GM12878 (cell line): ENCODE measurements at regions not wholly inside any gene's neighbourhood (a gene's known extent, or its start where the extent isn't known, plus 50 kb on each side); places are given as distances from the start of the nearest gene placed in this dataset.

ENCODE experiments used
- ATAC-seq: fragments of 200-7000 bp; cut with Tn5 transposase; 3 replicates; pipeline ENCODE4 v1.9.1; 2020; ENCODE audit warnings: mild to moderate bottlenecking, moderate library complexity
- BruUV-seq: library from RNA; stranded (reverse); fragments of 400-500 nt; replicated peaks from 2 replicates; lab custom pipeline; 2021; lab: Mats Ljungman, UMichigan
- CTCF ChIA-PET: fragments of 300-600 bp; sonication (Branson Sonifier 250); formaldehyde crosslinking; extraction: SDS; loops from one replicate; lab custom pipeline; 2021; ENCODE audit warnings: inconsistent platforms; lab: Yijun Ruan, JAX
- POLR2A ChIA-PET: fragments of 350-600 bp; formaldehyde crosslinking; extraction: SDS; loops from one replicate; lab custom pipeline; 2021; ENCODE audit warnings: inconsistent platforms; lab: Charles Lee
- RAD21 ChIA-PET: fragments of 300-600 bp; sonication (Branson Sonifier 250); formaldehyde crosslinking; loops from one replicate; lab custom pipeline; 2023; ENCODE audit warnings: antibody characterized with exemption; ENCODE audit not compliant: unreplicated experiment; lab: Charles Lee
- SMC1A ChIA-PET: fragments of 300-600 bp; sonication (Branson Sonifier 250); formaldehyde crosslinking; loops from one replicate; lab custom pipeline; 2023; ENCODE audit not compliant: unreplicated experiment, uncharacterized antibody; lab: Charles Lee
- DNase-seq: peaks from one replicate; pipeline ENCODE4 v3.0.0-alpha.2; 2011; ENCODE audit warnings: low read depth, low spot score
- FAIRE-seq: peaks from 3 replicates; lab custom pipeline; 2011; peaks lifted over from hg19 to GRCh38; lab: Jason Lieb, UNC
- H2AFZ ChIP-seq: 2 replicates; pipeline ENCODE4 v1.6.0; 2011; ENCODE audit warnings: low read depth, low read length, control low read depth; ENCODE audit not compliant: control insufficient read depth
- H3K27ac ChIP-seq: 2 replicates; pipeline ENCODE4 v1.5.1; 2011; ENCODE audit warnings: control low read depth; ENCODE audit not compliant: control insufficient read depth, insufficient read depth
- H3K27me3 ChIP-seq, 2 experiments: replicated peaks in 1 of 2; 2 replicates each; pipeline versions ENCODE4 v1.6.0 to v1.6.1; 2011; ENCODE audit warnings: low read length in 1 of 2; ENCODE audit not compliant: control insufficient read depth in 2 of 2, insufficient read depth in 2 of 2
- H3K36me3 ChIP-seq, 2 experiments: 2 replicates each; pipeline ENCODE4 v1.5.1; 2011; ENCODE audit warnings: low read length in 1 of 2; ENCODE audit not compliant: control insufficient read depth in 2 of 2, insufficient read depth in 2 of 2
- H3K4me1 ChIP-seq: 2 replicates; pipeline ENCODE4 v1.6.1; 2011; ENCODE audit warnings: mild to moderate bottlenecking, low read length, moderate library complexity, mixed read lengths; ENCODE audit not compliant: control insufficient read depth, insufficient read depth
- H3K4me2 ChIP-seq: 2 replicates; pipeline ENCODE4 v1.6.0; 2011; ENCODE audit warnings: control low read depth; ENCODE audit not compliant: control insufficient read depth, insufficient read depth
- H3K4me3 ChIP-seq: fragments of 200-600 bp; sonication (generic); 2 replicates; pipeline ENCODE4 v1.5.1; 2016
- H3K79me2 ChIP-seq: 2 replicates; pipeline ENCODE4 v1.6.0; 2011; ENCODE audit warnings: low read length; ENCODE audit not compliant: control insufficient read depth, insufficient read depth
- H3K9ac ChIP-seq: 2 replicates; pipeline ENCODE4 v1.8.0; 2011; ENCODE audit warnings: low read length, control low read depth, mixed read lengths; ENCODE audit not compliant: control insufficient read depth, insufficient read depth
- H3K9me3 ChIP-seq: replicated peaks from 3 replicates; pipeline ENCODE4 v1.5.1; 2011; ENCODE audit warnings: mild to moderate bottlenecking, low read length; ENCODE audit not compliant: control insufficient read depth, insufficient read depth
- H4K20me1 ChIP-seq: 2 replicates; pipeline ENCODE4 v1.6.0; 2011; ENCODE audit not compliant: control insufficient read depth, insufficient read depth
- EED ChIP-seq: sonication (generic); IDR thresholded peaks from 2 replicates; pipeline ENCODE4 v1.6.1; 2016; ENCODE audit warnings: antibody characterized with exemption, low read depth
- SP1 ChIP-seq: IDR thresholded peaks from one replicate; pipeline ENCODE4 v1.6.1; 2011; ENCODE audit warnings: low read depth, low read length
- SRF ChIP-seq, 2 experiments: IDR thresholded peaks; 2 replicates each; pipeline ENCODE4 v1.6.1; 2011; ENCODE audit warnings: low read depth in 2 of 2, low read length in 2 of 2, mild to moderate bottlenecking in 1 of 2, moderate library complexity in 1 of 2
- WRNIP1 ChIP-seq: IDR thresholded peaks from 2 replicates; pipeline ENCODE4 v1.6.1; 2011; ENCODE audit warnings: low read depth, low read length, improper control_type of control experiment, borderline replicate concordance
- WGBS: methylation state at CpG from one replicate; pipeline ENCODE4 v1.1.6; 2016; ENCODE audit warnings: low lambda C conversion rate; ENCODE audit not compliant: insufficient replicate concordance, insufficient coverage; ENCODE audit errors: missing lambda C conversion rate; 5-methylcytosine and 5-hydroxymethylcytosine counted together
- in situ Hi-C: fragments of 300-500 bp; cut with MboI; formaldehyde crosslinking; loops from 9 replicates; pipeline ENCODE4 v1.14.3; 2018; ENCODE audit warnings: mixed read lengths
- intact Hi-C: fragments of 100-400 bp; cut with micrococcal nuclease; formaldehyde crosslinking; loops from one replicate; pipeline ENCODE4 v1.14.2; 2022; ENCODE audit not compliant: unreplicated experiment
- TF ChIP-seq, protein P1 (sequence below): IDR thresholded peaks from 2 replicates; pipeline ENCODE4 v1.6.1; 2012; ENCODE audit warnings: low read depth, low read length, improper control_type of control experiment
- TF ChIP-seq, protein P2 (sequence below): IDR thresholded peaks from 2 replicates; pipeline ENCODE4 v1.6.1; 2012; ENCODE audit warnings: low read depth, low read length, improper control_type of control experiment
- TF ChIP-seq, protein P3 (sequence below): IDR thresholded peaks from 2 replicates; pipeline ENCODE4 v1.6.1; 2011; ENCODE audit warnings: borderline replicate concordance, low read depth, mild to moderate bottlenecking, moderate library complexity, low read length; ENCODE audit not compliant: insufficient read depth, poor library complexity, severe bottlenecking
- TF ChIP-seq, protein P4 (sequence below): fragments of 450-650 bp; IDR thresholded peaks from 2 replicates; pipeline ENCODE4 v1.6.1; 2017; ENCODE audit warnings: borderline replicate concordance
- TF ChIP-seq, protein P5 (sequence below): IDR thresholded peaks from 2 replicates; pipeline ENCODE4 v1.6.1; 2011; ENCODE audit warnings: low read depth, mild to moderate bottlenecking, low read length, moderate library complexity, borderline replicate concordance; ENCODE audit errors: extremely low read depth
- TF ChIP-seq, protein P6 (sequence below): IDR thresholded peaks from 2 replicates; pipeline ENCODE4 v1.6.1; 2012; ENCODE audit warnings: low read length, inconsistent platforms
- TF ChIP-seq, protein P7 (sequence below): fragments of 450-650 bp; IDR thresholded peaks from 2 replicates; pipeline ENCODE4 v1.6.1; 2016; ENCODE audit warnings: mild to moderate bottlenecking, moderate library complexity, borderline replicate concordance

DNA sequence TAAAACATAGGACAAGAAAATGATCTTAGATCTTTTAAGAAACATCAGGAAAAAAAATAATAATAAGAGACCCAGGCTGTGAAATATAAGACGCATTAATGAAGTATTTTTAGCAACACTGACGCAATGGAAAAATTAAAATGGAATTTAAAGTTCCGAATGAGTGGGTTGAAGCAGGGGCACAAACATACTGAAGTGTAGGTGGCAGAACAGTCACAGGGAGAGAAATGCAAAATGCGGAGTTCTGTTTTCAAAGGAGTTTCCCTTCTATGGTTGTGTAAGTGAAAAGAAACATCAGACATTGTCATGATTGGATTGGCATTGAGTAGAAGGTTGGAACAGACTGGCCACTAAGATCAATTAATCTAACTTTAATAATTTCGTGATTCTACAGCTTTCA is 159.8 kb downstream of the CYSLTR2 start:
- Histone ChIP-seq H4K20me1 (no peaks in the 10 kb centered on the region), H3K36me3 (no peaks in the 10 kb centered on the region), H3K4me3 (no peak overlapping the region), H3K9ac (no peak overlapping the region), H3K4me2 (no peak overlapping the region), H3K79me2 (no peaks in the 10 kb centered on the region), H2AFZ (no peak overlapping the region), H3K4me1 (no peaks in the 10 kb centered on the region), H3K9me3 (no peaks in the 10 kb centered on the region), H3K27ac (no peak overlapping the region), H3K27me3 (no peaks in the 10 kb centered on the region)
- CTCF ChIA-PET: interaction anchor here (0.6 to 0.7 kb wide), 2 partner anchors 435 to 693 kb away, joined by 3 read pairs; no protein-coding TSS in a partner anchor
- no peak for ATAC-seq
- no peak for FAIRE-seq
- in situ Hi-C loops: no loop called here
- RAD21 ChIA-PET: no interaction called here
- intact Hi-C loops: no loop called here
- POLR2A ChIA-PET: interaction anchor here (0.6 kb wide), 1 partner anchor 621 kb away, joined by 4 read pairs; no protein-coding TSS in a partner anchor
- 47% methylated on average over 5 of the region's 5 CpGs for WGBS
- no TSS peak for BruUV-seq
- SMC1A ChIA-PET: interaction anchor here (0.7 kb wide), 1 partner anchor 29 kb away, joined by 3 read pairs; no protein-coding TSS in a partner anchor
- no peak for DNase-seq
- TF ChIP-seq, protein P1, sequence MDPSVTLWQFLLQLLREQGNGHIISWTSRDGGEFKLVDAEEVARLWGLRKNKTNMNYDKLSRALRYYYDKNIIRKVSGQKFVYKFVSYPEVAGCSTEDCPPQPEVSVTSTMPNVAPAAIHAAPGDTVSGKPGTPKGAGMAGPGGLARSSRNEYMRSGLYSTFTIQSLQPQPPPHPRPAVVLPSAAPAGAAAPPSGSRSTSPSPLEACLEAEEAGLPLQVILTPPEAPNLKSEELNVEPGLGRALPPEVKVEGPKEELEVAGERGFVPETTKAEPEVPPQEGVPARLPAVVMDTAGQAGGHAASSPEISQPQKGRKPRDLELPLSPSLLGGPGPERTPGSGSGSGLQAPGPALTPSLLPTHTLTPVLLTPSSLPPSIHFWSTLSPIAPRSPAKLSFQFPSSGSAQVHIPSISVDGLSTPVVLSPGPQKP: no peak
- TF ChIP-seq EED (no peak), SRF (IDR thresholded peaks at IDR 0.05; ENCODE audit: low read depth in 2 of 2, low read length in 2 of 2) (no peak), SP1 (no peak), WRNIP1 (no peak)
- TF ChIP-seq, protein P2, sequence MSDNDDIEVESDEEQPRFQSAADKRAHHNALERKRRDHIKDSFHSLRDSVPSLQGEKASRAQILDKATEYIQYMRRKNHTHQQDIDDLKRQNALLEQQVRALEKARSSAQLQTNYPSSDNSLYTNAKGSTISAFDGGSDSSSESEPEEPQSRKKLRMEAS: no peak
- TF ChIP-seq, protein P3, sequence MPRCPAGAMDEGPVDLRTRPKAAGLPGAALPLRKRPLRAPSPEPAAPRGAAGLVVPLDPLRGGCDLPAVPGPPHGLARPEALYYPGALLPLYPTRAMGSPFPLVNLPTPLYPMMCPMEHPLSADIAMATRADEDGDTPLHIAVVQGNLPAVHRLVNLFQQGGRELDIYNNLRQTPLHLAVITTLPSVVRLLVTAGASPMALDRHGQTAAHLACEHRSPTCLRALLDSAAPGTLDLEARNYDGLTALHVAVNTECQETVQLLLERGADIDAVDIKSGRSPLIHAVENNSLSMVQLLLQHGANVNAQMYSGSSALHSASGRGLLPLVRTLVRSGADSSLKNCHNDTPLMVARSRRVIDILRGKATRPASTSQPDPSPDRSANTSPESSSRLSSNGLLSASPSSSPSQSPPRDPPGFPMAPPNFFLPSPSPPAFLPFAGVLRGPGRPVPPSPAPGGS: no peak
- TF ChIP-seq, protein P4, sequence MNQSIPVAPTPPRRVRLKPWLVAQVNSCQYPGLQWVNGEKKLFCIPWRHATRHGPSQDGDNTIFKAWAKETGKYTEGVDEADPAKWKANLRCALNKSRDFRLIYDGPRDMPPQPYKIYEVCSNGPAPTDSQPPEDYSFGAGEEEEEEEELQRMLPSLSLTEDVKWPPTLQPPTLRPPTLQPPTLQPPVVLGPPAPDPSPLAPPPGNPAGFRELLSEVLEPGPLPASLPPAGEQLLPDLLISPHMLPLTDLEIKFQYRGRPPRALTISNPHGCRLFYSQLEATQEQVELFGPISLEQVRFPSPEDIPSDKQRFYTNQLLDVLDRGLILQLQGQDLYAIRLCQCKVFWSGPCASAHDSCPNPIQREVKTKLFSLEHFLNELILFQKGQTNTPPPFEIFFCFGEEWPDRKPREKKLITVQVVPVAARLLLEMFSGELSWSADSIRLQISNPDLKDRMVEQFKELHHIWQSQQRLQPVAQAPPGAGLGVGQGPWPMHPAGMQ: no peak
- TF ChIP-seq, protein P5, sequence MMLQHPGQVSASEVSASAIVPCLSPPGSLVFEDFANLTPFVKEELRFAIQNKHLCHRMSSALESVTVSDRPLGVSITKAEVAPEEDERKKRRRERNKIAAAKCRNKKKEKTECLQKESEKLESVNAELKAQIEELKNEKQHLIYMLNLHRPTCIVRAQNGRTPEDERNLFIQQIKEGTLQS: no peak
- TF ChIP-seq, protein P6, sequence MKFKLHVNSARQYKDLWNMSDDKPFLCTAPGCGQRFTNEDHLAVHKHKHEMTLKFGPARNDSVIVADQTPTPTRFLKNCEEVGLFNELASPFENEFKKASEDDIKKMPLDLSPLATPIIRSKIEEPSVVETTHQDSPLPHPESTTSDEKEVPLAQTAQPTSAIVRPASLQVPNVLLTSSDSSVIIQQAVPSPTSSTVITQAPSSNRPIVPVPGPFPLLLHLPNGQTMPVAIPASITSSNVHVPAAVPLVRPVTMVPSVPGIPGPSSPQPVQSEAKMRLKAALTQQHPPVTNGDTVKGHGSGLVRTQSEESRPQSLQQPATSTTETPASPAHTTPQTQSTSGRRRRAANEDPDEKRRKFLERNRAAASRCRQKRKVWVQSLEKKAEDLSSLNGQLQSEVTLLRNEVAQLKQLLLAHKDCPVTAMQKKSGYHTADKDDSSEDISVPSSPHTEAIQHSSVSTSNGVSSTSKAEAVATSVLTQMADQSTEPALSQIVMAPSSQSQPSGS: no peak
- TF ChIP-seq, protein P7, sequence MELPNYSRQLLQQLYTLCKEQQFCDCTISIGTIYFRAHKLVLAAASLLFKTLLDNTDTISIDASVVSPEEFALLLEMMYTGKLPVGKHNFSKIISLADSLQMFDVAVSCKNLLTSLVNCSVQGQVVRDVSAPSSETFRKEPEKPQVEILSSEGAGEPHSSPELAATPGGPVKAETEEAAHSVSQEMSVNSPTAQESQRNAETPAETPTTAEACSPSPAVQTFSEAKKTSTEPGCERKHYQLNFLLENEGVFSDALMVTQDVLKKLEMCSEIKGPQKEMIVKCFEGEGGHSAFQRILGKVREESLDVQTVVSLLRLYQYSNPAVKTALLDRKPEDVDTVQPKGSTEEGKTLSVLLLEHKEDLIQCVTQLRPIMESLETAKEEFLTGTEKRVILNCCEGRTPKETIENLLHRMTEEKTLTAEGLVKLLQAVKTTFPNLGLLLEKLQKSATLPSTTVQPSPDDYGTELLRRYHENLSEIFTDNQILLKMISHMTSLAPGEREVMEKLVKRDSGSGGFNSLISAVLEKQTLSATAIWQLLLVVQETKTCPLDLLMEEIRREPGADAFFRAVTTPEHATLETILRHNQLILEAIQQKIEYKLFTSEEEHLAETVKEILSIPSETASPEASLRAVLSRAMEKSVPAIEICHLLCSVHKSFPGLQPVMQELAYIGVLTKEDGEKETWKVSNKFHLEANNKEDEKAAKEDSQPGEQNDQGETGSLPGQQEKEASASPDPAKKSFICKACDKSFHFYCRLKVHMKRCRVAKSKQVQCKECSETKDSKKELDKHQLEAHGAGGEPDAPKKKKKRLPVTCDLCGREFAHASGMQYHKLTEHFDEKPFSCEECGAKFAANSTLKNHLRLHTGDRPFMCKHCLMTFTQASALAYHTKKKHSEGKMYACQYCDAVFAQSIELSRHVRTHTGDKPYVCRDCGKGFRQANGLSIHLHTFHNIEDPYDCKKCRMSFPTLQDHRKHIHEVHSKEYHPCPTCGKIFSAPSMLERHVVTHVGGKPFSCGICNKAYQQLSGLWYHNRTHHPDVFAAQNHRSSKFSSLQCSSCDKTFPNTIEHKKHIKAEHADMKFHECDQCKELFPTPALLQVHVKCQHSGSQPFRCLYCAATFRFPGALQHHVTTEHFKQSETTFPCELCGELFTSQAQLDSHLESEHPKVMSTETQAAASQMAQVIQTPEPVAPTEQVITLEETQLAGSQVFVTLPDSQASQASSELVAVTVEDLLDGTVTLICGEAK: no peak
